H1 (cell line): ENCODE measurements at regions not wholly inside any gene's neighbourhood (a gene's known extent, or its start where the extent isn't known, plus 50 kb on each side); places are given as distances from the start of the nearest gene placed in this dataset.

Source experiments
- CHD1 ChIP-seq: IDR thresholded peaks from 2 replicates; pipeline ENCODE4 v1.6.1; 2012; ENCODE audit warnings: low read depth, low read length, improper control_type of control experiment
- E2F6 ChIP-seq: IDR thresholded peaks from 2 replicates; pipeline ENCODE4 v1.6.1; 2012; ENCODE audit warnings: inconsistent platforms
- EP300 ChIP-seq, 2 experiments: IDR thresholded peaks; 1 replicate in 1 of 2; 2 replicates in 1 of 2; pipeline ENCODE4 v1.6.1; 2011 to 2012; ENCODE audit warnings: low read depth in 2 of 2, low read length in 2 of 2, mild to moderate bottlenecking in 2 of 2, borderline replicate concordance in 1 of 2, inconsistent platforms in 1 of 2, moderate library complexity in 1 of 2
- TCF12 ChIP-seq: IDR thresholded peaks from 2 replicates; pipeline ENCODE4 v1.6.1; 2011; ENCODE audit warnings: low read depth, mild to moderate bottlenecking, low read length
- YY1 ChIP-seq: IDR thresholded peaks from 2 replicates; pipeline ENCODE4 v1.6.1; 2011; ENCODE audit warnings: low read depth, mild to moderate bottlenecking, low read length
- ZNF274 ChIP-seq: IDR thresholded peaks from 2 replicates; pipeline ENCODE4 v1.7.0; 2012; ENCODE audit warnings: low read length, borderline replicate concordance; ENCODE audit errors: extremely low read depth

GRCh38 chr13:89916551-89916950 lies 1430.9 kb upstream of the MIR17HG start (continued):
- TF ChIP-seq E2F6, result no peak
- TF ChIP-seq CHD1, result no peak
- no peak for TF ChIP-seq TCF12
- TF ChIP-seq ZNF274, result no peak
- TF ChIP-seq YY1, result no peak
- no peak for TF ChIP-seq EP300 (IDR thresholded peaks at IDR 0.05; ENCODE audit: borderline replicate concordance in 1 of 2, low read depth in 2 of 2, low read length in 2 of 2)
- TF ChIP-seq, all 59 proteins: peak for 0
